IMR-90 (cell line): ENCODE measurements at regions not wholly inside any gene's neighbourhood (a gene's known extent, or its start where the extent isn't known, plus 50 kb on each side); places are given as distances from the start of the nearest gene placed in this dataset.

Source experiments
- ATAC-seq: fragments of 200-7000 bp; cut with Tn5 transposase; 2 replicates; pipeline ENCODE4 v1.9.1; 2020; ENCODE audit warnings: low read depth, mild to moderate bottlenecking, moderate library complexity
- BruUV-seq: library from RNA; stranded (reverse); fragments of 400-500 nt; replicated peaks from 2 replicates; lab custom pipeline; 2021; lab: Mats Ljungman, UMichigan
- CTCF ChIA-PET: fragments of 300-600 bp; formaldehyde crosslinking; extraction: SDS; loops from one replicate; lab custom pipeline; 2021; ENCODE audit warnings: antibody characterized with exemption; lab: Yijun Ruan, JAX
- POLR2A ChIA-PET: fragments of 300-600 bp; sonication (Branson Sonifier 250); formaldehyde crosslinking; loops from one replicate; lab custom pipeline; 2022; ENCODE audit warnings: antibody characterized with exemption; ENCODE audit not compliant: unreplicated experiment; lab: Charles Lee
- DNase-seq: peaks from one replicate; pipeline ENCODE4 v3.0.0; 2013
- H2AFZ ChIP-seq: replicated peaks from 2 replicates; pipeline ENCODE3; 2013; ENCODE audit warnings: low read length, mild to moderate bottlenecking; ENCODE audit not compliant: poor library complexity
- H2AK5ac ChIP-seq: 2 replicates; pipeline ENCODE4 v1.6.1; 2013; ENCODE audit warnings: low read depth, low read length, inconsistent platforms
- H2AK9ac ChIP-seq: replicated peaks from 2 replicates; pipeline ENCODE3; 2013; ENCODE audit warnings: mild to moderate bottlenecking, low read depth, low read length, moderate library complexity; ENCODE audit not compliant: poor library complexity
- H2BK120ac ChIP-seq: 2 replicates; pipeline ENCODE4 v1.6.1; 2013; ENCODE audit warnings: low read depth, low read length, inconsistent platforms
- H2BK15ac ChIP-seq: 3 replicates; pipeline ENCODE4 v1.6.1; 2013; ENCODE audit warnings: low read depth, low read length, inconsistent platforms
- H2BK20ac ChIP-seq: 2 replicates; pipeline ENCODE4 v1.6.1; 2013; ENCODE audit warnings: low read depth, mild to moderate bottlenecking, inconsistent platforms, low read length, moderate library complexity
- H2BK5ac ChIP-seq: 2 replicates; pipeline ENCODE4 v1.6.1; 2013; ENCODE audit warnings: mild to moderate bottlenecking, low read depth, low read length, inconsistent platforms; ENCODE audit not compliant: poor library complexity, severe bottlenecking
- H3K14ac ChIP-seq: replicated peaks from 2 replicates; pipeline ENCODE4 v1.6.1; 2013; ENCODE audit warnings: low read depth, low read length, inconsistent platforms
- H3K18ac ChIP-seq: 2 replicates; pipeline ENCODE4 v1.6.1; 2013; ENCODE audit warnings: low read depth, low read length, control low read depth
- H3K23ac ChIP-seq: 2 replicates; pipeline ENCODE4 v1.6.1; 2013; ENCODE audit warnings: low read depth, low read length, inconsistent platforms
- H3K27ac ChIP-seq: 2 replicates; pipeline ENCODE4 v1.5.1; 2013; ENCODE audit warnings: mild to moderate bottlenecking, control low read depth, low read length; ENCODE audit not compliant: insufficient read depth
- H3K27me3 ChIP-seq: 2 replicates; pipeline ENCODE4 v1.6.1; 2013; ENCODE audit warnings: low read length; ENCODE audit not compliant: control insufficient read depth, insufficient read depth
- H3K36me3 ChIP-seq: 2 replicates; pipeline ENCODE4 v1.6.1; 2013; ENCODE audit warnings: low read length, mixed read lengths; ENCODE audit not compliant: control insufficient read depth, insufficient read depth
- H3K4ac ChIP-seq: 2 replicates; pipeline ENCODE4 v1.6.1; 2013; ENCODE audit warnings: low read depth, low read length, inconsistent platforms
- H3K4me1 ChIP-seq: 2 replicates; pipeline ENCODE4 v1.6.1; 2013; ENCODE audit warnings: low read length, mixed read lengths; ENCODE audit not compliant: control insufficient read depth, insufficient read depth
- H3K4me2 ChIP-seq: 2 replicates; pipeline ENCODE4 v1.6.1; 2013; ENCODE audit warnings: low read depth, mild to moderate bottlenecking, control low read depth, low read length, moderate library complexity
- H3K4me3 ChIP-seq: 2 replicates; pipeline ENCODE4 v1.5.1; 2013; ENCODE audit warnings: low read depth, mild to moderate bottlenecking, control low read depth, low read length, moderate library complexity; ENCODE audit not compliant: insufficient read depth
- H3K56ac ChIP-seq: 2 replicates; pipeline ENCODE4 v1.6.1; 2013; ENCODE audit warnings: low read length, inconsistent platforms; ENCODE audit not compliant: insufficient read depth; ENCODE audit errors: extremely low read depth
- H3K79me1 ChIP-seq, 2 experiments: 2 replicates each; pipeline ENCODE4 v1.6.1; 2013; ENCODE audit warnings: low read length in 2 of 2, inconsistent platforms in 1 of 2, low read depth in 1 of 2
- H3K9ac ChIP-seq: 2 replicates; pipeline ENCODE4 v1.6.1; 2013; ENCODE audit warnings: low read depth, low read length, control low read depth
- H3K9me1 ChIP-seq: 2 replicates; pipeline ENCODE4 v1.6.1; 2013; ENCODE audit warnings: low read length, inconsistent platforms; ENCODE audit not compliant: insufficient read depth
- H3K9me3 ChIP-seq: 2 replicates; pipeline ENCODE4 v1.6.1; 2013; ENCODE audit warnings: low read length; ENCODE audit not compliant: control insufficient read depth, insufficient read depth
- H4K20me1 ChIP-seq: 2 replicates; pipeline ENCODE4 v1.6.1; 2013; ENCODE audit warnings: low read length, inconsistent platforms; ENCODE audit not compliant: insufficient read depth
- H4K5ac ChIP-seq: 2 replicates; pipeline ENCODE4 v1.6.1; 2013; ENCODE audit warnings: mild to moderate bottlenecking, low read depth, low read length, control low read depth
- H4K8ac ChIP-seq, 2 experiments: 2 replicates each; pipeline ENCODE4 v1.6.1; 2013; ENCODE audit warnings: low read depth in 2 of 2, low read length in 2 of 2, control low read depth in 1 of 2, inconsistent platforms in 1 of 2
- H4K91ac ChIP-seq: 2 replicates; pipeline ENCODE4 v1.6.1; 2013; ENCODE audit warnings: low read depth, low read length, inconsistent platforms; ENCODE audit not compliant: insufficient read depth
- BHLHE40 ChIP-seq: fragments of 150-350 bp; IDR thresholded peaks from 2 replicates; pipeline ENCODE4 v1.6.1; 2016; ENCODE audit warnings: mild to moderate bottlenecking, low read depth, low read length
- CEBPB ChIP-seq: IDR thresholded peaks from 2 replicates; pipeline ENCODE4 v1.6.1; 2012; ENCODE audit warnings: low read depth, low read length, improper control_type of control experiment
- CHD1 ChIP-seq: IDR thresholded peaks from 2 replicates; pipeline ENCODE4 v1.6.1; 2012; ENCODE audit warnings: low read depth, low read length, improper control_type of control experiment
- CTCF ChIP-seq: conservative IDR thresholded peaks from 2 replicates; pipeline ENCODE4 v1.5.1; 2012; ENCODE audit warnings: mild to moderate bottlenecking, low read depth, low read length, improper control_type of control experiment
- FOS ChIP-seq: fragments of 150-350 bp; IDR thresholded peaks from 2 replicates; pipeline ENCODE4 v1.6.1; 2016; ENCODE audit warnings: low read depth, low read length
- MAFK ChIP-seq: IDR thresholded peaks from 2 replicates; pipeline ENCODE4 v1.6.1; 2012; ENCODE audit warnings: low read depth, low read length, improper control_type of control experiment
- MAZ ChIP-seq: IDR thresholded peaks from 2 replicates; pipeline ENCODE4 v1.6.1; 2012; ENCODE audit warnings: low read depth, mild to moderate bottlenecking, low read length, improper control_type of control experiment, moderate library complexity, borderline replicate concordance
- MXI1 ChIP-seq: IDR thresholded peaks from 2 replicates; pipeline ENCODE4 v1.6.1; 2012; ENCODE audit warnings: low read depth, mild to moderate bottlenecking, low read length, moderate library complexity, borderline replicate concordance
- NFE2L2 ChIP-seq: fragments of 150-350 bp; IDR thresholded peaks from 2 replicates; pipeline ENCODE4 v1.6.1; 2016; ENCODE audit warnings: low read depth, mild to moderate bottlenecking, low read length
- POLR2A ChIP-seq: IDR thresholded peaks from 2 replicates; pipeline ENCODE4 v1.6.1; 2012; ENCODE audit warnings: mild to moderate bottlenecking, low read depth, low read length
- RAD21 ChIP-seq: IDR thresholded peaks from 2 replicates; pipeline ENCODE4 v1.6.1; 2012; ENCODE audit warnings: low read length, improper control_type of control experiment
- RCOR1 ChIP-seq: IDR thresholded peaks from 2 replicates; pipeline ENCODE4 v1.6.1; 2012; ENCODE audit warnings: mild to moderate bottlenecking, low read length, improper control_type of control experiment; ENCODE audit not compliant: insufficient replicate concordance
- RFX5 ChIP-seq: IDR thresholded peaks from 2 replicates; pipeline ENCODE4 v1.8.0; 2012; ENCODE audit warnings: low read depth, mild to moderate bottlenecking, low read length, moderate library complexity
- SMC3 ChIP-seq: fragments of 150-350 bp; IDR thresholded peaks from 2 replicates; pipeline ENCODE4 v1.6.1; 2016; ENCODE audit warnings: low read depth, mild to moderate bottlenecking, antibody characterized with exemption, low read length, moderate library complexity
- USF2 ChIP-seq: fragments of 150-350 bp; IDR thresholded peaks from 2 replicates; pipeline ENCODE4 v1.6.1; 2017; ENCODE audit warnings: mild to moderate bottlenecking, antibody characterized with exemption, low read length, low read depth
- dilution Hi-C: fragments of 300-500 bp; cut with HindIII; formaldehyde crosslinking; loops from one replicate; pipeline ENCODE4 v1.14.3; 2018; ENCODE audit warnings: low sequenced_read_pairs; ENCODE audit not compliant: unreplicated experiment
- in situ Hi-C: fragments of 300-500 bp; cut with MboI; formaldehyde crosslinking; loops from 3 replicates; pipeline ENCODE4 v1.14.3; 2019; ENCODE audit warnings: low sequenced_read_pairs, inconsistent platforms, mixed read lengths
- intact Hi-C: fragments of 100-400 bp; cut with micrococcal nuclease; formaldehyde crosslinking; loops from 2 replicates; pipeline ENCODE4 v1.10.0; 2022
- TF ChIP-seq, protein P1 (sequence below): fragments of 150-350 bp; IDR thresholded peaks from 2 replicates; pipeline ENCODE4 v1.6.1; 2016; ENCODE audit warnings: low read depth, mild to moderate bottlenecking, low read length, moderate library complexity, borderline replicate concordance

- in situ Hi-C loops: no loop called here
Observed at GRCh38 chr2:217290467-217290866, 430.6 kb upstream of the TNP1 start.

More at GRCh38 chr2:217290467-217290866, 430.6 kb upstream of the TNP1 start:
- H2BK20ac ChIP-seq: peak overlapping the region; percentile 82; the same call in 1 of the 2 replicates
- H4K8ac ChIP-seq: peak overlapping the region; percentile 78 to 93; a peak in 3 of 4 replicates
- dilution Hi-C loops (no loop called here), intact Hi-C loops (no loop called here)
- no peaks in the 10 kb centered on the region for H3K27me3 ChIP-seq
- peaks cover 30% of the 10 kb centered on the region for H3K4me1 ChIP-seq
- peak overlapping the region; percentile 16; the same call in 1 of the 2 replicates for H3K27ac ChIP-seq
- H3K4ac ChIP-seq: peak overlapping the region; percentile 73
- no peak overlapping the region for H2AK9ac ChIP-seq
- H2AK5ac ChIP-seq: peak overlapping the region; percentile 72; the same call in 1 of the 2 replicates
- H3K18ac ChIP-seq: peak overlapping the region; percentile 89
- TF ChIP-seq MAFK (no peak), NFE2L2 (no peak), USF2 (no peak), MAZ (no peak), RAD21 (no peak), RCOR1 (no peak), CHD1 (no peak), POLR2A (no peak), SMC3 (no peak), FOS (no peak), CTCF (no peak), CEBPB (no peak), MXI1 (no peak), BHLHE40 (no peak), RFX5 (no peak)
- TF ChIP-seq, protein P1, sequence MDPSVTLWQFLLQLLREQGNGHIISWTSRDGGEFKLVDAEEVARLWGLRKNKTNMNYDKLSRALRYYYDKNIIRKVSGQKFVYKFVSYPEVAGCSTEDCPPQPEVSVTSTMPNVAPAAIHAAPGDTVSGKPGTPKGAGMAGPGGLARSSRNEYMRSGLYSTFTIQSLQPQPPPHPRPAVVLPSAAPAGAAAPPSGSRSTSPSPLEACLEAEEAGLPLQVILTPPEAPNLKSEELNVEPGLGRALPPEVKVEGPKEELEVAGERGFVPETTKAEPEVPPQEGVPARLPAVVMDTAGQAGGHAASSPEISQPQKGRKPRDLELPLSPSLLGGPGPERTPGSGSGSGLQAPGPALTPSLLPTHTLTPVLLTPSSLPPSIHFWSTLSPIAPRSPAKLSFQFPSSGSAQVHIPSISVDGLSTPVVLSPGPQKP: no peak
- no peak overlapping the region for H3K9ac ChIP-seq
- no peaks in the 10 kb centered on the region for H4K20me1 ChIP-seq
- H2BK15ac ChIP-seq: peak overlapping the region; percentile 63; the same call in 2 of the 3 replicates
- H3K14ac ChIP-seq: peak overlapping the region; percentile 77
- no peak overlapping the region for H2AFZ ChIP-seq
- peak overlapping the region; percentile 90 for H4K91ac ChIP-seq
- ChIA-PET POLR2A (interaction anchor here (1.1 kb wide), 1 partner anchor 597 kb away, joined by 3 read pairs; no protein-coding TSS in a partner anchor), CTCF (no interaction called here)
- peak overlapping the region; percentile 10 for H2BK5ac ChIP-seq
- peak overlapping the region; percentile 66 for H2BK120ac ChIP-seq
- peak overlapping the region; percentile 43 for H4K5ac ChIP-seq
- peaks cover 5% of the 10 kb centered on the region; the same call in 1 of the 2 replicates for H3K36me3 ChIP-seq
- H3K56ac ChIP-seq: no peak overlapping the region
- H3K4me3 ChIP-seq: no peak overlapping the region
- H3K23ac ChIP-seq: no peak overlapping the region
- H3K4me2 ChIP-seq: no peak overlapping the region
- ATAC-seq (no peak), DNase-seq (no peak)
- peaks cover 15 to 16% of the 10 kb centered on the region in 2 experiments; a peak in 3 of 4 replicates for H3K79me1 ChIP-seq
- H3K9me3 ChIP-seq: no peaks in the 10 kb centered on the region
- peaks cover 16% of the 10 kb centered on the region for H3K9me1 ChIP-seq
- BruUV-seq: no TSS peak
